Loucy (cell line): ENCODE measurements at regions not wholly inside any gene's neighbourhood (a gene's known extent, or its start where the extent isn't known, plus 50 kb on each side); places are given as distances from the start of the nearest gene placed in this dataset.

ENCODE experiments used
- CTCF ChIP-seq: fragments of 200-600 bp; sonication (generic); conservative IDR thresholded peaks from 2 replicates; pipeline ENCODE4 v1.5.1; 2014; ENCODE audit warnings: mild to moderate bottlenecking, antibody characterized with exemption, low read length
- EZH2phosphoT487 ChIP-seq: fragments of 200-600 bp; IDR thresholded peaks from 2 replicates; pipeline ENCODE4 v1.6.1; 2018; ENCODE audit warnings: antibody characterized with exemption, mild to moderate bottlenecking, moderate library complexity, borderline replicate concordance

- TF ChIP-seq CTCF (no peak), EZH2phosphoT487 (no peak)
Measured at GRCh38 chr10:124198871-124199270, 105.5 kb upstream of the CHST15 start.
